Liver (tissue), 7 donors: ENCODE measurements at regions not wholly inside any gene's neighbourhood (a gene's known extent, or its start where the extent isn't known, plus 50 kb on each side); places are given as distances from the start of the nearest gene placed in this dataset.

ENCODE experiments used
- DNase-seq: peaks from one replicate; pipeline ENCODE4 v3.0.0-alpha.2; 2017; ENCODE audit warnings: low spot score
- H3K27ac ChIP-seq, 2 donors: one replicate each; pipeline ENCODE4 v1.7.0; 2013; ENCODE audit warnings: inconsistent platforms in 2 of 2, low read length in 2 of 2, control low read depth in 1 of 2, low read depth in 1 of 2, mild to moderate bottlenecking in 1 of 2
- H3K27me3 ChIP-seq, 4 donors: one replicate each; pipeline versions ENCODE4 v1.6.1 to v1.7.0; 2013; ENCODE audit warnings: low read length in 3 of 4, inconsistent platforms in 1 of 4, mild to moderate bottlenecking in 1 of 4, moderate library complexity in 1 of 4; ENCODE audit not compliant: control insufficient read depth in 4 of 4, insufficient read depth in 4 of 4
- H3K36me3 ChIP-seq, 4 donors: one replicate each; pipeline versions ENCODE4 v1.6.1 to v1.7.0; 2013; ENCODE audit warnings: low read length in 3 of 4, mild to moderate bottlenecking in 3 of 4, low read depth in 1 of 4, moderate library complexity in 1 of 4; ENCODE audit not compliant: control insufficient read depth in 4 of 4, insufficient read depth in 3 of 4
- H3K4me1 ChIP-seq, 4 donors: one replicate each; pipeline versions ENCODE4 v1.6.1 to v1.7.0; 2013; ENCODE audit warnings: low read length in 3 of 4, mild to moderate bottlenecking in 3 of 4, moderate library complexity in 1 of 4; ENCODE audit not compliant: control insufficient read depth in 4 of 4, insufficient read depth in 4 of 4
- H3K4me3 ChIP-seq, 3 donors: one replicate each; pipeline versions ENCODE4 v1.6.1 to v1.7.0; 2013; ENCODE audit warnings: low read length in 3 of 3, control low read depth in 1 of 3, low read depth in 1 of 3, mild to moderate bottlenecking in 1 of 3
- H3K9ac ChIP-seq, 2 donors: one replicate each; pipeline ENCODE4 v1.7.0; 2013; ENCODE audit warnings: low read length in 2 of 2, mild to moderate bottlenecking in 2 of 2, moderate library complexity in 2 of 2, control low read depth in 1 of 2, low read depth in 1 of 2
- H3K9me3 ChIP-seq, 4 donors: one replicate each; pipeline versions ENCODE4 v1.6.1 to v1.7.0; 2013; ENCODE audit warnings: low read length in 3 of 4; ENCODE audit not compliant: control insufficient read depth in 4 of 4
- EGR1 ChIP-seq, 2 donors: IDR thresholded peaks; 2 replicates each; pipeline ENCODE4 v1.6.1; 2016 to 2018; ENCODE audit warnings: antibody characterized with exemption in 2 of 2, low read depth in 2 of 2
- FOXA1 ChIP-seq: IDR thresholded peaks from 2 replicates; pipeline ENCODE4 v1.6.1; 2016; ENCODE audit warnings: antibody characterized with exemption
- FOXA2 ChIP-seq: IDR thresholded peaks from 2 replicates; pipeline ENCODE4 v1.6.1; 2016; ENCODE audit warnings: antibody characterized with exemption
- HNF4A ChIP-seq, 2 donors: conservative IDR thresholded peaks; 2 replicates each; pipeline ENCODE4 v1.6.1; 2016; ENCODE audit warnings: antibody characterized with exemption in 2 of 2, mild to moderate bottlenecking in 2 of 2
- HNF4G ChIP-seq: IDR thresholded peaks from 2 replicates; pipeline ENCODE4 v1.6.1; 2016; ENCODE audit warnings: antibody characterized with exemption
- JUND ChIP-seq, 2 donors: IDR thresholded peaks; 2 replicates each; pipeline ENCODE4 v1.6.1; 2016; ENCODE audit warnings: antibody characterized with exemption in 2 of 2
- SP1 ChIP-seq: IDR thresholded peaks from 2 replicates; pipeline ENCODE4 v1.6.1; 2018; ENCODE audit warnings: antibody characterized with exemption, mild to moderate bottlenecking
- TAF1 ChIP-seq: conservative IDR thresholded peaks from 2 replicates; pipeline ENCODE4 v1.6.1; 2016; ENCODE audit warnings: antibody characterized with exemption, mild to moderate bottlenecking
- YY1 ChIP-seq: IDR thresholded peaks from 2 replicates; pipeline ENCODE4 v1.6.1; 2016; ENCODE audit warnings: antibody characterized with exemption, mild to moderate bottlenecking
- WGBS: extraction: QIAGEN DNeasy Blood & Tissue Kit; methylation state at CpG from one replicate; pipeline ENCODE4 v1.1.7; 2013; 5-methylcytosine and 5-hydroxymethylcytosine counted together
- TF ChIP-seq, protein P1 (sequence below): IDR thresholded peaks from 2 replicates; pipeline ENCODE4 v1.6.1; 2016; ENCODE audit warnings: antibody characterized with exemption, mild to moderate bottlenecking
- TF ChIP-seq, protein P2 (sequence below): IDR thresholded peaks from 2 replicates; pipeline ENCODE4 v1.6.1; 2016; ENCODE audit warnings: antibody characterized with exemption
- TF ChIP-seq, protein P3 (sequence below): IDR thresholded peaks from 2 replicates; pipeline ENCODE4 v1.6.1; 2016; ENCODE audit warnings: antibody characterized with exemption
- donor health status: healthy.
- donor health status: healthy.
- donor health status: healthy.
- donor health status: healthy.

- Histone ChIP-seq H3K4me3 (no peak overlapping the region), H3K4me1 (no peaks in the 10 kb centered on the region), H3K9ac (no peak overlapping the region), H3K27ac (no peak overlapping the region), H3K9me3 (peaks cover 0 to 5% (median 0%) of the 10 kb centered on the region in 4 donors), H3K27me3 (no peaks in the 10 kb centered on the region), H3K36me3 (no peaks in the 10 kb centered on the region)
- DNase-seq = no peak
- TF ChIP-seq HNF4A (conservative IDR thresholded peaks at IDR 0.05) = no peak
- TF ChIP-seq, protein P1, sequence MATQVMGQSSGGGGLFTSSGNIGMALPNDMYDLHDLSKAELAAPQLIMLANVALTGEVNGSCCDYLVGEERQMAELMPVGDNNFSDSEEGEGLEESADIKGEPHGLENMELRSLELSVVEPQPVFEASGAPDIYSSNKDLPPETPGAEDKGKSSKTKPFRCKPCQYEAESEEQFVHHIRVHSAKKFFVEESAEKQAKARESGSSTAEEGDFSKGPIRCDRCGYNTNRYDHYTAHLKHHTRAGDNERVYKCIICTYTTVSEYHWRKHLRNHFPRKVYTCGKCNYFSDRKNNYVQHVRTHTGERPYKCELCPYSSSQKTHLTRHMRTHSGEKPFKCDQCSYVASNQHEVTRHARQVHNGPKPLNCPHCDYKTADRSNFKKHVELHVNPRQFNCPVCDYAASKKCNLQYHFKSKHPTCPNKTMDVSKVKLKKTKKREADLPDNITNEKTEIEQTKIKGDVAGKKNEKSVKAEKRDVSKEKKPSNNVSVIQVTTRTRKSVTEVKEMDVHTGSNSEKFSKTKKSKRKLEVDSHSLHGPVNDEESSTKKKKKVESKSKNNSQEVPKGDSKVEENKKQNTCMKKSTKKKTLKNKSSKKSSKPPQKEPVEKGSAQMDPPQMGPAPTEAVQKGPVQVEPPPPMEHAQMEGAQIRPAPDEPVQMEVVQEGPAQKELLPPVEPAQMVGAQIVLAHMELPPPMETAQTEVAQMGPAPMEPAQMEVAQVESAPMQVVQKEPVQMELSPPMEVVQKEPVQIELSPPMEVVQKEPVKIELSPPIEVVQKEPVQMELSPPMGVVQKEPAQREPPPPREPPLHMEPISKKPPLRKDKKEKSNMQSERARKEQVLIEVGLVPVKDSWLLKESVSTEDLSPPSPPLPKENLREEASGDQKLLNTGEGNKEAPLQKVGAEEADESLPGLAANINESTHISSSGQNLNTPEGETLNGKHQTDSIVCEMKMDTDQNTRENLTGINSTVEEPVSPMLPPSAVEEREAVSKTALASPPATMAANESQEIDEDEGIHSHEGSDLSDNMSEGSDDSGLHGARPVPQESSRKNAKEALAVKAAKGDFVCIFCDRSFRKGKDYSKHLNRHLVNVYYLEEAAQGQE = no peak
- TF ChIP-seq, protein P2, sequence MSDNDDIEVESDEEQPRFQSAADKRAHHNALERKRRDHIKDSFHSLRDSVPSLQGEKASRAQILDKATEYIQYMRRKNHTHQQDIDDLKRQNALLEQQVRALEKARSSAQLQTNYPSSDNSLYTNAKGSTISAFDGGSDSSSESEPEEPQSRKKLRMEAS = no peak
Measured at GRCh38 chr11:101296896-101297295, 167.3 kb upstream of the PGR start.

DNA sequence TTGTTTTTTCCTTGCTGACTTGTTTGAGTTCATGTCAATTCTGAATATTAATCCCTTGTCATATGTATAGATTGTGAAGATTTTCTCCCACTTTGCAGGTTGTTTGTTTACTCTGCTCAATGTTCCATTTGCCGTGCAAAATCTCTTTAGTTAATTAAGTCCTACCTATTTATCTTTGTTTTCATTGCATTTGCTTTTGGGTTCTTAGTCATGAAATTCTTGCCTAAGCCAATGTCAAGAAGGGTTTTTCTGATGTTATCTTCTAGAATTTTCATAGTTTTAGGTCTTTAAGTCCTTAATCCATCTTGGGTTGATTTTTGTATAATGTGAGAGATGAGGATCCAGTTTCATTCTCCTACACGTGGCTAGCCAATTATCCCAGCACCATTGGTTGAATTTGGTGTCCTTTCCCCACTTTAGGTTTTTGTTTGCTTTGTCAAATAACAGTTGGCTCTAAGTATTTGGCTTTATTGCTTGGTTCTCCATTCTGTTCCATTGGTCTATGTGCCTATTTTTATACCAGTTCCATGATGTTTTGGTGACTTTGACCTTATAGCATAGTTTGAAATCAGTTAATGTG lies 163.1 kb upstream of the PGR start:
- H3K4me3 ChIP-seq = no peak overlapping the region
- WGBS = 58% methylated on average over 2 of the region's 2 CpGs
- no peaks in the 10 kb centered on the region for H3K4me1 ChIP-seq
- no peak for DNase-seq
- no peak for TF ChIP-seq YY1
- no peak for TF ChIP-seq HNF4A (conservative IDR thresholded peaks at IDR 0.05)
- no peak for TF ChIP-seq EGR1 (IDR thresholded peaks at IDR 0.05; ENCODE audit: low read depth in 2 of 2)
- TF ChIP-seq, protein P3, sequence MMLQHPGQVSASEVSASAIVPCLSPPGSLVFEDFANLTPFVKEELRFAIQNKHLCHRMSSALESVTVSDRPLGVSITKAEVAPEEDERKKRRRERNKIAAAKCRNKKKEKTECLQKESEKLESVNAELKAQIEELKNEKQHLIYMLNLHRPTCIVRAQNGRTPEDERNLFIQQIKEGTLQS = no peak
- no peak for TF ChIP-seq TAF1
- no peak for TF ChIP-seq SP1
- TF ChIP-seq, protein P2 = no peak
- no peak for TF ChIP-seq HNF4G
- TF ChIP-seq FOXA2 = no peak
- TF ChIP-seq, protein P1 = no peak
- no peak for TF ChIP-seq FOXA1
- TF ChIP-seq JUND (IDR thresholded peaks at IDR 0.05) = no peak
- H3K36me3 ChIP-seq = no peaks in the 10 kb centered on the region
- H3K27me3 ChIP-seq = no peaks in the 10 kb centered on the region
- H3K9ac ChIP-seq = no peak overlapping the region
- H3K27ac ChIP-seq = no peak overlapping the region
- H3K9me3 ChIP-seq = no peaks in the 10 kb centered on the region
